Fibroblast of pulmonary artery (primary cell): ENCODE measurements at regions not wholly inside any gene's neighbourhood (a gene's known extent, or its start where the extent isn't known, plus 50 kb on each side); places are given as distances from the start of the nearest gene placed in this dataset.

Experiments
- DNase-seq: peaks from one replicate; pipeline ENCODE4 v3.0.0-alpha.2; 2010; ENCODE audit warnings: low read depth
- H3K4me3 ChIP-seq: replicated peaks from 2 replicates; pipeline ENCODE4 v1.5.1; 2011; ENCODE audit warnings: low read depth, mild to moderate bottlenecking, control low read depth, low read length, moderate library complexity
- TF ChIP-seq, protein P1 (sequence below): IDR thresholded peaks from 2 replicates; pipeline ENCODE4 v1.5.1; 2011; ENCODE audit warnings: mild to moderate bottlenecking, control low read depth, low read length, inconsistent platforms; ENCODE audit errors: missing control alignments

DNA sequence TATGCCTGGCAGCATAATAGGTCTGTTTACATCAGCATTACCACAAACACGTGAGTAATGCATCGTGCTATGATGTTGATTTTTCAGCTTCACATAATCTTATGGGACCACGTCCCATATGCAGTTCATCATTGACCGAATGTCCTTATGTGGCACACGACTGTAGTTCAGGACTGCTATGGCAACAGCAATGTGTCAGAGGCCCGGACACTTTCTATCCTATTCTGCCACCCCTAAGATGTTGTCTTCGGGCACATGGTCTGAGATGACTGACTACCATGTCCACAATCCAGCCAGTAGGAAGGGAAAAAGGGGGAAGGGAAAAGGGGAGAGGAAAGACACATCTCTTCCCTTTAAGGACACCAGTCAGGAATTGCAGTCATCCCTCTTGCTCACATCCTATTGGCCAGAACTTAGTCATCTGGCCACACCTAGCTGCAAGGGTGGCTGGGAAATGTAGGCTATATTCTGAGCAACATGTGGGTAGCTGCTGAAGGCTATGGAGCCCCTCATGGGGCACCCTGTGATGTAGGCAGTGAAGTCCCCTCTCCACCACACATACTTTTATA, 196.0 kb upstream of the RBPJ start:
- TF ChIP-seq, protein P1, sequence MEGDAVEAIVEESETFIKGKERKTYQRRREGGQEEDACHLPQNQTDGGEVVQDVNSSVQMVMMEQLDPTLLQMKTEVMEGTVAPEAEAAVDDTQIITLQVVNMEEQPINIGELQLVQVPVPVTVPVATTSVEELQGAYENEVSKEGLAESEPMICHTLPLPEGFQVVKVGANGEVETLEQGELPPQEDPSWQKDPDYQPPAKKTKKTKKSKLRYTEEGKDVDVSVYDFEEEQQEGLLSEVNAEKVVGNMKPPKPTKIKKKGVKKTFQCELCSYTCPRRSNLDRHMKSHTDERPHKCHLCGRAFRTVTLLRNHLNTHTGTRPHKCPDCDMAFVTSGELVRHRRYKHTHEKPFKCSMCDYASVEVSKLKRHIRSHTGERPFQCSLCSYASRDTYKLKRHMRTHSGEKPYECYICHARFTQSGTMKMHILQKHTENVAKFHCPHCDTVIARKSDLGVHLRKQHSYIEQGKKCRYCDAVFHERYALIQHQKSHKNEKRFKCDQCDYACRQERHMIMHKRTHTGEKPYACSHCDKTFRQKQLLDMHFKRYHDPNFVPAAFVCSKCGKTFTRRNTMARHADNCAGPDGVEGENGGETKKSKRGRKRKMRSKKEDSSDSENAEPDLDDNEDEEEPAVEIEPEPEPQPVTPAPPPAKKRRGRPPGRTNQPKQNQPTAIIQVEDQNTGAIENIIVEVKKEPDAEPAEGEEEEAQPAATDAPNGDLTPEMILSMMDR = no peak
- no peak overlapping the region for H3K4me3 ChIP-seq
- DNase-seq = no peak

DNA sequence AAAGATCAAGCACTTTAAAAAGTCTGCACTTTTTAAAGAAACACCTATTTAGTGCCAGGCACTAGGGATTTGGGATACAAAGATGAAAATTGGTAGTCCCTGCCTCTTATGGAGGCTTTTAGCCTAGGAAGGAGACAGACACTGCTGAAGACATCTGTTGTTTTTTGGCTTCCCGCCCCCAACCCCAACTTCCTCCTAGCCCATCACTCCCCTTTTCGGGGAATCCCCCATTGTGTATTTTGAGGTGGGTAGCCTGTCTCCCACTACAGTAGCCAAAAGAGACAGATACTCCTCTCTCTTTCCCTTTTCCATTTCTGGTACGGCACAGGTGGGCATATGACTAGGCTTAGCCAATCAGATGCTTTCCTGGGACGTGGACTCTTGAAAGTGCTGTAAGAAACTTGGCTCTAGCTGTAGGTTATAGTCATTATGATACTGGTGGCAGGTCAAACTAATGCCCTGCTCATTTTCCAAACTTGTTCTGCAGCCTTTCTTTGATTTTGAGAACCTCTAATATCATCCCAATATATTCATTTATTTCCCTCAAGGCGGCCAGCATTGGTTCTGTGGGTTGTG, 194.6 kb upstream of the RBPJ start:
- TF ChIP-seq, protein P1 = no peak
- no peak overlapping the region for H3K4me3 ChIP-seq
- DNase-seq = no peak

DNA sequence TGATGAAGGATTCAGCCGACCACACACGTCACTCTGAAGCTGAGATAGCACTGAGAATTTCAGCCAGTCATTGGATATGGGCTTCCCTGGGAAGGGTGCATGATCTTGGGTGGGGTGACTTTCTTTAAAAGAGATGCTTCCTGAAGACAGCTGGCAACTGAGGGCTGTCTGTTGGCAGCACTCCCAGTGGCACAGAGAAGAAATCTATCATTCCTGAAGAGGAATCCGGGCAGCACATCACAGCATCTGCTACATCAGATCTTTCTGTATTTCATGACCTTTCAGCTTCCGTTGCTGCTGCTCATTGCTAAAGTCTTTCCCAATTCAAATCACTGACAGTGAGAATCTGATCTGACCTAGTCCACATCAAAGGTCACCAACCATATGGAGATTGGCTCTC, 193.8 kb upstream of the RBPJ start:
- DNase-seq = no peak
- TF ChIP-seq, protein P1 = no peak
- no peak overlapping the region for H3K4me3 ChIP-seq

- no peak for DNase-seq
- H3K4me3 ChIP-seq = no peak overlapping the region
- TF ChIP-seq, protein P1 = no peak
Observed at GRCh38 chr4:26127851-26128337, 192.9 kb upstream of the RBPJ start.

GRCh38 chr4:26130173-26130572, 190.6 kb upstream of the RBPJ start:
- no peak overlapping the region for H3K4me3 ChIP-seq
- DNase-seq = no peak
- TF ChIP-seq, protein P1 = no peak

DNA sequence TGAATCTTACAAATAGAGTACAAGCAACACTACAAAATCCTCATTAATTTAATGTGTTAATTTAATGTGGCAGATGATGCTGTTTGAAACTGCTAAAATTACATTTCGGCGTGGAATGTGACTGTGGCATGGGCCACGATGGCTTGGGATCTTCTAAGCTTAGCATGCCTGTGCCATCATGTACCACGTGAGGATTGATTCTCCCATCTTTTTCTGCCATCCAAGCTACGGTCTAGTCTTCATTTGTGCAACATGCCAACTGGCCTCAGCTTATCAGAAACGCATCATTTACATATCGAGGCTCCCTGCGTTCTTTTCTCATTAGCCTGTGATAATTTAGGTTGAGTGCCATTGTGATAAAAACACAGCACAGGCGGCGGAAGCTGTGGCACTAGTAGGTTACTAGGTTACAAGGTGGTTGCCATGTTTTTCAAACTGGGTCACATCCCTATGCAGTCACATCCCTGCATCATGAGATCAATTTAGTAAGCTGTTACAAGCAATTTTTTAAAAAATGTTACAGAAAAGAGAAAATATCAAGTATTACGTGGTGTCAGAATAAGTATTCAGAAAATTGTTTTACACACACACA, 189.9 kb upstream of the RBPJ start:
- no peak for DNase-seq
- TF ChIP-seq, protein P1 = no peak
- H3K4me3 ChIP-seq = no peak overlapping the region
